GM18520 (cell line): ENCODE measurements at regions not wholly inside any gene's neighbourhood (a gene's known extent, or its start where the extent isn't known, plus 50 kb on each side); places are given as distances from the start of the nearest gene placed in this dataset.

Experiments
- ATAC-seq: cut with Tn5 transposase; IDR thresholded peaks from one replicate; pipeline ENCODE4 v1.9.1; 2021; ENCODE audit not compliant: unreplicated experiment

DNA sequence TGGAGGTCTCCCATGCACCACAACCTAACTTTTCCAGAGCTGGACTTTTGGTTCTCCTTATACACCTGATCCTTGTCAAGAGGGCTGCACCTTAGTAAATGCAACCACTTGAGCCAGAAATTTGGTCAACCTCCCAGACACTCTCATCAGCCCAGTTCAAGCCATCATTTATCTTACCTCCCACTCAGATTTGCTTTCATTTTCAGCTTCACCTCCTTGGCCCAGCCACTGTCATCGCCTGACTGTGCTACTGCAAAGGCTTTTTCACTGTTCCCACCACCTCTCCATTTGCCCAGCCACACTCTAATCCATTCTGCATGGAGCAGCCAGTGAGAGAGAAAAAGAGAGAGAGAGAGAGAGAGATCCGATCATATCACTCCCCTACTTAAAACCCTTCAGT lies 112.4 kb upstream of the DDX18 start:
- peak; percentile 70 for ATAC-seq

DNA sequence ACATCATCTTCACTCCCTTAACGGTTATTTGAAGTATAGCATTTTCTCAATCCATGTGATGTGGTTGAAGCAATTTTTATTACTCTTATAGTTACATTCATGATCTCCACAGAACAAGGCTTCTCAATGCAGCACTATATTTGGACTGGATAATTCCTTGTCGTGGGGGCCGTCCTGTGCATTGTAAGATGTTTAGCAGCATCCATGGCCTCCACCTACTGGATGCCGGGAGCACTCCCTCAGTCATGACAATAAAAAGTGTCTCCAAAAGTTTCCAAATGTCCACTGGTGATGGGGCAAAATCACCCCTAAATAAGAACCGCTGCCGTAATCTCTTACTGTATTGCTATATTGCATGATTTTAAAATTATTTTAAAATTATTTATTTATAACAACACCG lies 110.6 kb upstream of the DDX18 start:
- no peak for ATAC-seq

DNA sequence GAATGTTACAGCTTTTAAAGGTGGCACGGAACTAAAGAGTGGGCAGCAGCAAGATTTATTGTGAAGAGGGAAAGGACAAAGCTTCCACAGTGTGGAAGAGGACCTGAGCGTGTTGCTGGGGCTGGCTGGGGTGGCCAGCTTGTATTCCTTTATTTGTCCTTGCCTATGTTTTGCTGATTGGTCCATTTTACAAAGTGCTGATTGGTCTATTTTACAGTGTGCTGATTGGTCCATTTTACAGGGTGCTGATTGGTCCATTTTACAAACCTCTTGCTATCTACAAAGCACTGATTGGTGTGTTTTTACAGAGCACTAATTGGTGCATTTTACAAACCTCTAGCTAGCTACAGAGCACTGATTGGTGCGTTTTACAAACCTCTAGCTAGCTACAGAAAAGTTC lies 109.7 kb upstream of the DDX18 start:
- no peak for ATAC-seq

DNA sequence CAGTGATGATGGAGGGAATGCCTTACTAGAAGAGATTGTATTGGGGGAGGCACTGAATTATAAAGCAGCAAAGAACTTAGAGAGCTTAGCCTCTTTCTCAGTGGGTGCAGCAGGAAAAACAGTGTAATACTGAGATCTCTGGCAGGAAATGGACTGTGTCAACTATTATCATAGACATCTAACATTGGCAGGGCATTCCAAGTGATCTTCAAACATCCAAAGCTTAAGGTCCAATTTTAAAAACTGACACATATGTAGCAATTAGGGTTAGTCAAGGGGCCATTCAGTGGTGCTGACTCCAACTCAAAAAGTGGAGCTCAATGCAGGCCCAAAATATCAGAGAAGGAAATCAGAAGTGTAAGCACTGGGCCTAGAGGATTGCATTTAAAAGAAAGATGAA lies 106.6 kb upstream of the DDX18 start:
- no peak for ATAC-seq

DNA sequence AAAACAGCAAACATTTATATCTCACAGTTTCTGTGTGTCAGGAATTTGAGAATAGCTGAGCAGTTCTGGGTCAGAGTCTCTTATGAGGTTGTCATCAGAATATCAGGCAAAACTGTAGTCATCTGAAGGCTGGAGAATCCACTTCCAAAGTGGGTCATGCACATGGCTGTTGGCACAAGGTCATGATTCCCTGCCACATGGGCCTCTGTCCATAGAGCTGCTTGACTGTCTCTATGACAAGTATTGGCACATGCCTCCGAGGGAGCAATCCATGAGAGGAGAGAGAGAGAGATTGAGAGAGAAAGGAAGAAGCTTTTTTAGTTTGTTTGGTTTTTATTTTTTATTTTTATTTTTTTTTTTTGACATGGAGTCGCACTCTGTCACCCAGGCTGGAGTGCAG lies 101.8 kb upstream of the DDX18 start:
- no peak for ATAC-seq

DNA sequence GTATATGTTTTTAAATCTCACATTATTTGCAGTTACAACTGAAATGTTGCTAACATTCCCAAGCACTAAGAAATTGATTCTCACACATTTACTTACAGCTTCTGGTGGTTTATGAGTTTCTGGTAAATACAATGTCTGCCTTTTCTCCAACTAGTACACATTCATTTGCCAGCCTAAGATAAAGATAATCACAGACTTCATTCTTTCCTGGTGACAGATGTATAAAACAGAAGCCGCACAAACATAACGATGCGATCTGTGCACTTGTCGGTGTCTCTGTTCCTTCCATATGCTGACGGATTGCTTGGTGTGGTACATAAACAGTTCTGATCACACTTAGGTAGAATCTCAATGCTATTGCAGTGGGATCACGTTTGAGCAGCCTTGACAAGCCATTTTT lies 100.4 kb upstream of the DDX18 start:
- ATAC-seq = no peak

DNA sequence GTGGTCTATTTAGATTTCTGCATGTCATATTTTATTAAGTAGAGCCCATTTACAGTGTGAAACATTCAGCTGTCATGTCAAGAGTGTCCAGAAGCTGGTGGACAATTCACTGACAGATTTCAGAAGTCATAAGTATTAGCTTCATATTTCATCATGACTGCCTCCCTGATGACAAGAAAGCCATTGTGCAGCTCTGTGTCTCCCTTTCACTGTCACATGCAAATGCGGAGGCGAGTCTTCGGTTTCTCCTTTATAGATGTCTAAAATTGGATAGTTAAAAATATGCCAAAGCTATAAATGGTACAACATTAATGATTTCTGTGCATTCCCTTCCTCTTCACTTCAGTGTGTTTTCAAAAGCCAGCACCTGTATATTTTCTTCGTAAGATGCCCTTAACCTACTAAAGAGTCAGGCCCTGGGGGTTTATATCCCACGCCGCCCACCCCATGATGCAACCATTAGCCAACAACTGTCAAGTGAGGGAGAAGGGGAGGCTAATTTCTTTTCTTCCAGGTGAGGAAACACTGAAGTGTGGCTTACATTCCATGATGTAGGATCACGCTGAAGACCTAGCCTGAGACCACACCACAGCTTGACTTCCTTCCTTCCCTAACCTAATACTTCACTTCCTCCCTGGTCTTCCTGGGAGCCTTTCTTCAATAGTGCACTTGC lies 99.6 kb upstream of the DDX18 start:
- ATAC-seq = no peak

DNA sequence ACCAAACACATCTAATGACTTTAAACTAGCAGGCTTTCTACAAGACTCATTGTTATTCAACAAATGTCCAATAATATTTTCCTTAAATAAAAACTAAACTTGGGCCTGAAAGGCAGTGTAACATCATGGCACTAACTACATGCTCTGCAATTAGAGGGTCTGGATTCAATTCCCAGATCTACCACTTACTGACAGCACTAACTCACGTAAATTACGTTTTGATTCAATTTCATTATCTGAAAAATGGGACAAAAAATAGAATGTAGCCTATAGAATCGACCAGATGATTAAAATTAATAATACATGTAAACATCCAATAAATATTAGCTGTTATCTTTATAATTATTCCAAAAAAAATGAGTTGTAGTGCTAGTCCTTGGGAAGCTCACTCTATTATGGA lies 98.0 kb upstream of the DDX18 start:
- no peak for ATAC-seq

DNA sequence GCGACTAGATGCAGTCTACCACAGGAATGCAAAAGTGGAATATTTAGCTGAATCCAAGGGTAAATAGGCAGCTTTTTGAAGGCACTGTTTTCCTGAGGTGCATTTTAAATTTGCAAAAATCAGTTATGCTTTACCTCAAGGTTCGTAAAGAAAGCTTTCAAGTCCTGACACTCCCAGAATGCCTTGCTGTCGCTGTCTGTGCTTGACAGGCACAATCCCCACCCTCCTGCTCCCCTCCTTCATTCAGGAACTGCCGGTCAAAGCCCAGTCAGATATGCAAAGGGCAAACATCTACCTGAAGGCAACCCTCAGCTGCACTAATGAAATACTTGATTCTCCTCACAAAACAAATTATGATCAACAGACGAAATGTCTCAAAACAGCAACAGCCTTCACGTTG lies 97.4 kb upstream of the DDX18 start:
- no peak for ATAC-seq

DNA sequence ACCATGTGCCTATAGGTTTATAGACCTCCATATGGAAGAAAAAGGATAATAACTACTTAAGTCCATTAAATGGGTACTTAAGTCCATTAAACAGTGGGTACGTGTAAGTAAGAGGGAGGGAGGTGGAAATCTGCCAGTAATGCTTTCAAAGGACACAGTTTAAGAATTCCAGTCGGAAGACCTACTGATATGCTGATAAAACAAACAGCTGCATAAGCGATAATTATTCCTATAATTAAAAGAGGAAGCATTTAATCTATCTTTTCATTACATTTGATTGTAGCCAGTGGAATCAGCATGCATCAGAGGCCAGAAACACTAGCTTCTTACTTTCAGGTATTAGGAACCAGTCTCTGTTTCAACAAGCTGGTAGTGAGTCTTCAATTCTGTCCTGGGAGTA lies 96.4 kb upstream of the DDX18 start:
- no peak for ATAC-seq

DNA sequence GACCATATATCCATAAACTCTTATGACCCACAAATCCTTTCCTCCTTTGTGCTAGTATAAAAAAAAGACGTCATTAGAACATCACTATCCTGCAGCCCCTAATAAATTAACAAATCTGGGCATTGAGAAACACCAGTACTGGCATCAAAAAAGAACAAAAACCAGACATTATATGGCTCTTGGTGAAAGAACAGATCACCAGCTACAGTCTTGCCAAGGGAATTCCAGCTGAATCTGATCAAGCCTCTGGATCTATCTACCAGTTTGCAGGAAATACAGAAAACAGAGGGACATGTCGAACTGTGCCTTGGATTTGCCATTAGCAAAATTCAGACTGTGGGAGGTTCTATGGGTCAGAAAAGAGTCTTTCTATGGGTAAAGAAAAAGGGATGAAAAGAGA lies 93.7 kb upstream of the DDX18 start:
- no peak for ATAC-seq

DNA sequence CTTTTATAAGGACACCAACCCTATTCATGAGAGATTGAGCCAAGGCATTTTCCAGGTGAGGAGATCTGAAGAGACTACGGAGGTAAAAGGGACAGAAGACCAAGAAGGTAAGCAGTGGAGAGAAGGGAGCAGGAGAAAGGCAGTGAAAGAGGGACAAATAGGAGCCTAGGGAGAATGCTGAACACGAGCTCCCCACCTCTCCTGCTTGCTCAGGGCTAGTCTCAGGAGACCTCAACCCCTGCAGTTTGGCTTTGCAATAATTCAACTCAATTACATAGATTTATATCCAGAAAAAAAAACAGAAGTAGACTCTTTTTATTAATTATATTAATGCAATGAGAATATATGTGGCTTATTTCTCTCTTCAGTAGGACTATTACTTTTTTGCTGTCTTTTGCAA lies 91.0 kb upstream of the DDX18 start:
- no peak for ATAC-seq

DNA sequence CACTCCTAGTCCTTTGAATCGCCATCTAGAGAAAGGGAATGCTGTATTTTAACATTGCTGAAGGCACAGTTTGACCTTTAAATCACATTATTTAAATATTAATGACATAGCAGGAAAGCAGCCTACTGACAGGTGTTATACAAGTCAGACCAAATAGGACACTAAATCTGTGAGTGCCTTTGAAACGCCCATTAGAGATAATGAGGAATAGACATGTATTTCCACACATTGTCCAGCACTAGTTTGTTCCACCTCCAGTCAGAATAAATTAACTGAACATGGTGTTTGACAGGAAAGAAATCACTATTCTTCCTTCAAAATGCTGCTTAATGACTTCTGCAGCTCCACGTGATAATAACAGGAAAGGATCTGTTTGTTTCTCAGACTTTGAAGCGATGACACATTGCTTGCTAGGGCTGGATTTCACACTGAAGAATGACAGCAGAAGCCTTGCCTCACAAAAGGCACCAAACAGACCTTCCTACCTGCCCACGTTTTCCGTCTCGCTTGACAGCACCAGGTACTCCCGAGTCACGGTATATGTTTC lies 90.5 kb upstream of the DDX18 start:
- no peak for ATAC-seq

DNA sequence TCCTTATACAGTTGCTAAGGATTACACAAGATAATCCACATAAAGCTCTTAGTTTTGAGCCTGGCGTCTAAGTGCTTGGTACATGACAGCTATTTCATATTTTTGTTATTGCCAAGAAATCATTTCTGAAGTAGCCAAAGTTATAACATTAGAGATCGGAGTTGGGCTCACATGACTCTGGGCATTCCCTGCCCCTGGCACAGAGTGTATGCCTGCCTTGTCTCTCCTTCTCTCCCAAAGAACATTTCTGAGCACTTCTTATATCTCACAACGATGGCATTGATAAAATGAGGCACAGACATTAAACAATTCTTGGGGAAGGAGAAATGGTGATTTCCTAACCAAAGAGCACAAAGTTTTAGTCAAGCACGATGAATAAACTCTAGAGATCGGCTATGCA lies 87.7 kb upstream of the DDX18 start:
- no peak for ATAC-seq

DNA sequence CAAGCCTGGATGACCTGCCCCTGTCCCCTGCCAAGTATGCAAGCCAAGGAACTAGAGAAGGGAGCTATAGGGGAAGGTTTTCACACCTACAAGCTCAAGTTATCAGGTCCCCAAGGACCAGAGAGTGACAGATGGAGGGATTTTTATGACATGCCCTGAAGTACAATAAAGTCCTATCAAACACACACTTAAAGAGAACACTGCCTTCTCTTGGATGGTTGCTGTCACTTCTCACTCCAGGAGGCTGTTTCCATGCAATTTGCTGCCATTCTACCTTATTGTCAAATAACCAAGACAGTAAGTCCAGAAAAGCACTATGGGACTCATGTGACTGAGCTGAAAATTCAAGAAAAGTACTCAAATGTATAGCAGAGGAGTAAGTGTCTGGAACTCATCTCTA lies 76.6 kb upstream of the DDX18 start:
- ATAC-seq = no peak

DNA sequence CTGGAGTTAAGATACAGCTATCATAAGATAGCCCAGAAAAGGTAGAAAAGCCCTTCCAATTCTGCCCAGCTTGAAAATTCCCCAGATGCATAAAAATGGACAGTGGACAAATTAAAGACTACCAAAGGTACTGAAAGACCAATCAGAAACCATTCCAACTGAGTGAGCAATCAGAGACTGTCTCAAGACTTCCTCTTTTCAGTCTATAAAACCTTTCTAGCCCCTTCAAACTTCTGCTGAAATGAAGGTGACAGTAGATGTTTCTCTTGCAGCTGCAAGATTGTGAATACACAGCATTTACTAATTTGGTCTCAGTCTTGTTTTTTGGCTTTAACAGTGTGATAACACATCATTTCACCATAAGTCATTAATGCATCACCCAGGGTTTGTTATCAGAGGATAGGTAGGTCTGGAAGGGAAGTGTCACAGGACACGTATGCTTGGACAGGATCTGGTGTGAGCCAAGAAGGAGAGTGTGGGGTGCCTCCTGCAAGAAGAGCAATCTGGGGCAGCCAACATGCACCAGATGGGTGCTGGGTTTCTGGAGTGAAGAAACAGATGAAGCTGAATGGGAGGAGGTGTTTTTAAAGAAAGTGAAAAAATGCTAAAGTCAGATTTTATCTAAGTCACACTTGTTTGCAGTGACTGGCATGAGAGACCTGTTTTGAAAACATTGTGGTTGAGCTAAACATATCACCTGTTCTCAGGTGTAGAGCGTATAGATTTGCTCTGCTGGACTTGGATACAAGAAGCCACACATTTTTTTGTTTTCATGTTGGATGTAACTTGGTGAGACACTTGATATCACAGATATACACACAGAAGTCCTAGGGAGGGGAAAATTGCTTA lies 75.3 kb upstream of the DDX18 start:
- ATAC-seq = no peak

DNA sequence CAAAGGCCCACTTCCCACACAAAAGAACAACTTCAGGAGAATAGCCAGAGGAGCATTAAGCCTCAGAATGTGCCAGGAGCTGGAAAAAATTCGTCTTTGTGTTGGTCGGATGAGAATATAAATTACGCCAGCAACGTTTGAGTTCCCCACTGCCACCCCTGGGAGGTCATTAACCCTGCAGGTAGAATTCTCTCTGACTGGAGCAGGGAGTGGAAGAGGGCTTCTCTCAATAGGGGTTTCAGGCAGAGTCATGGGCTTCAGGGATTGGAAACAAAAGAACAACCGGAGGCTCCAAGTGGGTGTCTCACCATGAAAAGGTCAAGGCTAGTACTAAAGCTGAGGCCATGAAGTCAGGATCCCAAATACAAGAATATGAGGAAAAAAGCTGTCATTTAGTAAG lies 69.0 kb upstream of the DDX18 start:
- no peak for ATAC-seq

DNA sequence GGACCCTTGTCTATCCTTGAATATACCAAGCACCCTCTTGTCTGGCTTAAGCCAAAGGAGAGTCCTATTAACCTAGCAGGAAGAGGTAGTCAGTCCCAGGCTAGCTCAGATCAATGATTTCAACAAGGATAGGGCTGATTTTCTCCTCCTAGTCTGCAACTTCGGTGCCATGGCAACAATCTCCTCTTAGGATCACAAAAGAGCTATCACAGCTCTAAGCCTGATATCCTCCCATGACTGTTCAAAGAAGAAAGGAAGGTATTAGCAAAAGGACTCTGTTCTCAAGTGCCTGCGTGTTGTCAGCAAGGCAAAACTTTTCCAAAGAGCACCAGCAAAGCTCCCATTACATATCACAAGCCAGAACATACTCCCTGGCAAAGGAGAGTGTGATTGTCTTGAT lies 58.7 kb upstream of the DDX18 start:
- ATAC-seq = no peak

DNA sequence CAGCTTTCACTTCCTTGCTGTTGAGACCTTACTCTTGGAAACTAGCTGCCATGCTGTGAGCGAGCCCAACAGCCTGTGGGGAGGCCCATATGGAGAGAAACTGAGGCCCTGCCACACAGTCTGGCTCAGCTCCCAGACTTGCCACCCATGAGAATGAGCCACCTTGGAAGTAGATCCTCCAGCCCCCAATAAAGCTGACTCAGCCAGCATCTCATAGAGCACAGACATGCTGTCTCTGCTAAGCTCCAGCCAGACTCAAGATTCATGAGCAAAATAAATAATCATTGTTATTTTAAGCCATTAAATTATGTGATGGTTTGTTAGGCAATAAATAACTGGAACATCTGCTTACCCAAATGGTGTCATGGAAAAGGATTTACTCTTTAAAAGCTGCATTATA lies 53.6 kb upstream of the DDX18 start:
- no peak for ATAC-seq

DNA sequence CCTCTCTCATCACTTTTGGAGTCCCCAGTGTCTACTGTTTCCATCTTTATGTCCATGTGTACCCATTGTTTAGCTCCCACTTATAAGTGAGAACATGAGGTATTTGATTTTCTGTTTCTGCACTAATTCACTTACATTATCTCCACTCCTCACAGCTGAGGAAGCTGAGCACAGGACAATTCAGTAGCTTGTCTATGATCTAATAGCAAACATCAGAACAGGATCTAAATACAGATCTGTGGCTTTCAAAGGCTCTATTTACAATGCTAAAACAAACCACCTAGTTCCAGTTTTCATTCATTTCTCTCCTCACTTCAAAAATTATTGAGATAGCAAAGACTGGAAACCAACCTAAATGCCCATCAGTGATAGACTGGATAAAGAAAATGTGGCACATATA lies 52.0 kb upstream of the DDX18 start:
- ATAC-seq = no peak

DNA sequence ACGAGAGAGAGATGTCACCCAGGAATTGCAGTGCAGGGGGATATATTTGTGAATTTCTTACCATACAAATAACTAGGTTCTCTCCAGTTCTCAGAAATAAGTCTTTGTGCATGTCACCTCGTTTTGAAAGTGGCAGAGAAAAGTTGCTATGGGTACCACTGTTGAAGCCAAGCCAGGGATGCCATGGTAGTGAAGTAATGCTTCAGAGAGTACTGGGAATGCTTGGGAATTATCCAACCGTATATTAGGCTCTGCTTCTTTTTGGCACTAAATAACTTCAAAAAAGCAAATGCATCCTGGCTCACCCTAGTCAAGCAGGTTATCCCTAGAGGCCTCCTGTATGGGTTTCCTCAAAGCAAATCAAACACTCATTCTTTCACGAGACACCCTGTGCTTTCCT lies 50.7 kb upstream of the DDX18 start:
- ATAC-seq = no peak
